ENCODE measurements at regions not wholly inside any gene's neighbourhood (a gene's known extent, or its start where the extent isn't known, plus 50 kb on each side); places are given as distances from the start of the nearest gene placed in this dataset.
"Not testable (repeated sequence)": the region's sequence is repeated elsewhere in the genome, so short reads cannot be mapped to it uniquely, and the experiment has no call there.

DNA sequence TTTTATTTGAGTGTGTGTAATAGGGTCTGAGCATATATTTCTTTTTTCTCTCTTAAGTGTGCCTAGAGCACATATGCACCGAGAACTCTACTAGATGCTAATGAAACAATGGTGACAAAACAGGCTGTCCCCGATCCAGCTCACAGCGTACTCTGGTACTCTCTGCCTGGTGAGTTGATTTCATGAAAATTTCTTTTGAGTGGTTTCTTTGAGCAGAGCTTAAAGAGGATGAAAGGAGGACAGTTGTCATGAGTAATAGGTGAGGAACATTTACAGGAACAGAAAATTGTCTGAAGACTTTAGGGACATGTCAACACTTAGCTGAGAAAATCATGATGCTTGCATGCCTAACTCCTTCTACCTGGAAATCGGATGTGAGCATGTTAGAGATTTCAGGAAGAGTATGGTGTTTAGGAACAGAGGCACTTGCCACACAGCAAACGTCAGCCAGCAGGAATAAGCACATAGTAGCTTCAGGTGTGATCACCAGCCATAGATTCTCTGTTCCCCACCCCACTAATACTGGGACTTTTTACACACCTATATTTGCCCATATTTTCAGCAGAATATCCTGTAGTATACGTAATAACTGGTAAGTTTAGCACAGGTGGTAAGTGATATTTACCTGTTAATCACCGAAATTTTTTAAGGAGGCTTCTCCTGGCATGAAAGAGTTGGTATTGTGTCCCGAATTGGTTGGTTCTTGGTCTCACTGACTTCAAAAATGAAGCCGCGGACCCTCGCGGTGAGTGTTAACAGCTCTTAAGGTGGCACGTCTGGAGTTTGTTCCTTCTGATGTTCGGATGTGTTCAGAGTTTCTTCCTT lies 111.1 kb downstream of the ZNF330 start:
- TF ChIP-seq, protein P1, sequence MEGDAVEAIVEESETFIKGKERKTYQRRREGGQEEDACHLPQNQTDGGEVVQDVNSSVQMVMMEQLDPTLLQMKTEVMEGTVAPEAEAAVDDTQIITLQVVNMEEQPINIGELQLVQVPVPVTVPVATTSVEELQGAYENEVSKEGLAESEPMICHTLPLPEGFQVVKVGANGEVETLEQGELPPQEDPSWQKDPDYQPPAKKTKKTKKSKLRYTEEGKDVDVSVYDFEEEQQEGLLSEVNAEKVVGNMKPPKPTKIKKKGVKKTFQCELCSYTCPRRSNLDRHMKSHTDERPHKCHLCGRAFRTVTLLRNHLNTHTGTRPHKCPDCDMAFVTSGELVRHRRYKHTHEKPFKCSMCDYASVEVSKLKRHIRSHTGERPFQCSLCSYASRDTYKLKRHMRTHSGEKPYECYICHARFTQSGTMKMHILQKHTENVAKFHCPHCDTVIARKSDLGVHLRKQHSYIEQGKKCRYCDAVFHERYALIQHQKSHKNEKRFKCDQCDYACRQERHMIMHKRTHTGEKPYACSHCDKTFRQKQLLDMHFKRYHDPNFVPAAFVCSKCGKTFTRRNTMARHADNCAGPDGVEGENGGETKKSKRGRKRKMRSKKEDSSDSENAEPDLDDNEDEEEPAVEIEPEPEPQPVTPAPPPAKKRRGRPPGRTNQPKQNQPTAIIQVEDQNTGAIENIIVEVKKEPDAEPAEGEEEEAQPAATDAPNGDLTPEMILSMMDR (IDR thresholded peaks at IDR 0.05) = no peak
- TF ChIP-seq ZFX (IDR thresholded peaks at IDR 0.05; ENCODE audit: borderline replicate concordance) = no peak
- no peak overlapping the region for H3K27ac ChIP-seq

- not testable (repeated sequence) for H3K27ac ChIP-seq
These were observed 111.9 kb downstream of the ZNF330 start for GRCh38 chr4:141332359-141333181.

- H3K27ac ChIP-seq = not testable (repeated sequence)
These were observed 112.9 kb downstream of the ZNF330 start for GRCh38 chr4:141333456-141334230.

GRCh38 chr4:141335166-141335565 lies 114.5 kb downstream of the ZNF330 start:
- no peak for TF ChIP-seq ZFX (IDR thresholded peaks at IDR 0.05; ENCODE audit: borderline replicate concordance)
- TF ChIP-seq, protein P1 (IDR thresholded peaks at IDR 0.05) = no peak

GRCh38 chr4:141338238-141338637 lies 117.5 kb downstream of the ZNF330 start:
- H3K27ac ChIP-seq = no peak overlapping the region
- no peak for TF ChIP-seq ZFX (IDR thresholded peaks at IDR 0.05; ENCODE audit: borderline replicate concordance)
- TF ChIP-seq, protein P1 (IDR thresholded peaks at IDR 0.05) = no peak

More at GRCh38 chr4:141335166-141335565, 114.5 kb downstream of the ZNF330 start:
- no peak overlapping the region for H3K27ac ChIP-seq

DNA sequence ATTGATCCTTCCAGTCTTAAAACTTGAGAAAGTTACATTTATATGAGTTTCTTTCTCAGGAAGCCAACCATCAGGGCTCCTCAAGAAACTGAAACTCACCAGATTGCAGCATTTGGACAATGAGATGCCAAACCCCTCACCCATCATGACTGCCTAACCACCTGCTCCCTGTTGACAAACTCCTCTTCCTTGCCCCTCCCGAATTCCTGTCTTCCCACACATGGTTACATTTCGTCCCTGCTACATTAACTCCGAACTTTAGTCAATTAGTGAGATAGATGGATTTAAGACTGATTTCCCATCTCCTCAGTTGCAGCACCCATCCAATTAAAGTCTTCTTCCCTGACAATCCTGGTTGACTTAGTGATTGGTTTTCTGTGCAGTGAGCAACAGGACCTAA lies 118.7 kb downstream of the ZNF330 start:
- no peak overlapping the region for H3K27ac ChIP-seq
- TF ChIP-seq ZFX (IDR thresholded peaks at IDR 0.05; ENCODE audit: borderline replicate concordance) = no peak
- TF ChIP-seq, protein P1 (IDR thresholded peaks at IDR 0.05) = no peak

DNA sequence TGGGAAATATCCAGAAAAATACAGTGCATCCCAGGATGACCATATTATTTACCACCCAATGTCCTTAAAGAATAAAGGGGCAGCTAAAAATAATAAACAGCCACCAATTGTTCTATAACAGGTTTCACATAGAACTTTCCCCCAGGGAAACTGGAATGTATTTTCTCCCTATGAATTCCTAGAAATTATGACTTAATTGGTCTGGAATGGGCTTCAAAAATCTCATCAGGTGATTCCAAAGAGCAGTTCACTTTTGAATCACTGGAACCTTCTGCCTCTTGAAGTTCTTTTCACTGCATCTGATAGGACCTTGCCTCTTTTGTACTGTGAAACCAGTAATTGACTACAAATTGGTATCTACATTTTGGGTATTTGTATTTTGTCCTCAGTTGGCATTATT lies 119.3 kb downstream of the ZNF330 start:
- no peak overlapping the region for H3K27ac ChIP-seq
- TF ChIP-seq ZFX (IDR thresholded peaks at IDR 0.05; ENCODE audit: borderline replicate concordance) = no peak
- TF ChIP-seq, protein P1 (IDR thresholded peaks at IDR 0.05) = no peak
